Neural cell (in vitro differentiated cells): ENCODE measurements at regions not wholly inside any gene's neighbourhood (a gene's known extent, or its start where the extent isn't known, plus 50 kb on each side); places are given as distances from the start of the nearest gene placed in this dataset.

ENCODE experiments used
- H2AFZ ChIP-seq: fragments of 200-600, 300-800 bp; sonication (generic), shearing (Covaris generic); 2 replicates; pipeline ENCODE4 v1.6.0; 2014; ENCODE audit warnings: low read depth, mild to moderate bottlenecking, antibody characterized with exemption, low read length, moderate library complexity
- H3F3A ChIP-seq: fragments of 200-600 bp; shearing (Covaris generic); 2 replicates; pipeline ENCODE4 v1.6.1; 2016; ENCODE audit warnings: mild to moderate bottlenecking, moderate library complexity, mixed read lengths, antibody characterized with exemption, low read length; ENCODE audit not compliant: insufficient read depth, poor library complexity, severe bottlenecking
- H3K27ac ChIP-seq: fragments of 200-600, 300-800 bp; sonication (generic), shearing (Covaris generic); 2 replicates; pipeline ENCODE4 v1.5.1; 2014; ENCODE audit warnings: mild to moderate bottlenecking, low read length, moderate library complexity
- H3K27me3 ChIP-seq: fragments of 300-800, 200-600 bp; sonication (generic), shearing (Covaris generic); 2 replicates; pipeline ENCODE4 v1.6.0; 2014; ENCODE audit warnings: mild to moderate bottlenecking, low read depth, low read length, moderate library complexity; ENCODE audit not compliant: insufficient read depth
- H3K36me3 ChIP-seq: fragments of 300-800, 200-600 bp; sonication (generic), shearing (Covaris generic); 2 replicates; pipeline ENCODE4 v1.5.1; 2014; ENCODE audit warnings: mild to moderate bottlenecking, antibody characterized with exemption, low read length, moderate library complexity; ENCODE audit not compliant: insufficient read depth
- H3K4me2 ChIP-seq: fragments of 300-800, 200-600 bp; sonication (generic), shearing (Covaris generic); 2 replicates; pipeline ENCODE4 v1.6.0; 2014; ENCODE audit warnings: mild to moderate bottlenecking, low read length
- H3K4me3 ChIP-seq: fragments of 300-800, 200-600 bp; sonication (generic), shearing (Covaris generic); 2 replicates; pipeline ENCODE4 v1.5.1; 2014; ENCODE audit warnings: mild to moderate bottlenecking, low read length, moderate library complexity
- H3K79me2 ChIP-seq: fragments of 200-600 bp; shearing (Covaris generic); replicated peaks from 2 replicates; pipeline ENCODE4 v1.6.0; 2014; ENCODE audit warnings: mild to moderate bottlenecking, low read length, moderate library complexity; ENCODE audit not compliant: insufficient read depth
- H3K9ac ChIP-seq: fragments of 300-800, 200-600 bp; sonication (generic), shearing (Covaris generic); 2 replicates; pipeline ENCODE4 v1.6.1; 2016; ENCODE audit warnings: mild to moderate bottlenecking, low read length, mixed read lengths
- H3K9me2 ChIP-seq: fragments of 200-600 bp; shearing (Covaris generic); 2 replicates; pipeline ENCODE4 v1.6.1; 2016; ENCODE audit warnings: mild to moderate bottlenecking, low read length, mixed read lengths; ENCODE audit not compliant: insufficient read depth
- H3K9me3 ChIP-seq: fragments of 200-600, 300-800 bp; sonication (generic), shearing (Covaris generic); 2 replicates; pipeline ENCODE4 v1.6.1; 2016; ENCODE audit warnings: mild to moderate bottlenecking, mixed run types, low read length, moderate library complexity, mixed read lengths
- H4K20me1 ChIP-seq: fragments of 200-600 bp; shearing (Covaris generic); 2 replicates; pipeline ENCODE4 v1.6.1; 2016; ENCODE audit warnings: mild to moderate bottlenecking, mixed run types; ENCODE audit not compliant: insufficient read depth
- EP300 ChIP-seq: fragments of 450-650 bp; conservative IDR thresholded peaks from 2 replicates; pipeline ENCODE4 v1.6.1; 2014; ENCODE audit warnings: antibody characterized with exemption, mild to moderate bottlenecking, moderate library complexity; ENCODE audit not compliant: poor library complexity, severe bottlenecking
- EZH2 ChIP-seq: fragments of 200-600, 300-800 bp; shearing (Covaris generic), sonication (generic); IDR thresholded peaks from 2 replicates; pipeline ENCODE4 v1.6.1; 2014; ENCODE audit warnings: antibody characterized with exemption, low read length, borderline replicate concordance, mild to moderate bottlenecking; ENCODE audit not compliant: insufficient read depth, poor library complexity, severe bottlenecking
- MXI1 ChIP-seq: fragments of 450-650 bp; conservative IDR thresholded peaks from 2 replicates; pipeline ENCODE4 v1.6.1; 2014; ENCODE audit warnings: antibody characterized with exemption, mild to moderate bottlenecking; ENCODE audit not compliant: poor library complexity, severe bottlenecking
- POLR2AphosphoS5 ChIP-seq: IDR thresholded peaks from 2 replicates; pipeline ENCODE4 v1.6.1; 2012
- RAD21 ChIP-seq: fragments of 450-650 bp; conservative IDR thresholded peaks from 2 replicates; pipeline ENCODE4 v1.6.1; 2014; ENCODE audit warnings: antibody characterized with exemption, mild to moderate bottlenecking, moderate library complexity
- SMC3 ChIP-seq: fragments of 450-650 bp; conservative IDR thresholded peaks from 2 replicates; pipeline ENCODE4 v1.6.1; 2014; ENCODE audit warnings: antibody characterized with exemption, mild to moderate bottlenecking, moderate library complexity; ENCODE audit not compliant: poor library complexity
- TAF1 ChIP-seq: IDR thresholded peaks from 2 replicates; pipeline ENCODE4 v1.6.1; 2012; ENCODE audit warnings: low read depth
- TF ChIP-seq, protein P1 (sequence below): fragments of 450-650 bp; IDR thresholded peaks from 2 replicates; pipeline ENCODE4 v1.5.1; 2014; ENCODE audit warnings: antibody characterized with exemption, mild to moderate bottlenecking, moderate library complexity; ENCODE audit not compliant: poor library complexity, severe bottlenecking
- TF ChIP-seq, protein P2 (sequence below): IDR thresholded peaks from 2 replicates; pipeline ENCODE4 v1.6.1; 2012; ENCODE audit warnings: borderline replicate concordance

DNA sequence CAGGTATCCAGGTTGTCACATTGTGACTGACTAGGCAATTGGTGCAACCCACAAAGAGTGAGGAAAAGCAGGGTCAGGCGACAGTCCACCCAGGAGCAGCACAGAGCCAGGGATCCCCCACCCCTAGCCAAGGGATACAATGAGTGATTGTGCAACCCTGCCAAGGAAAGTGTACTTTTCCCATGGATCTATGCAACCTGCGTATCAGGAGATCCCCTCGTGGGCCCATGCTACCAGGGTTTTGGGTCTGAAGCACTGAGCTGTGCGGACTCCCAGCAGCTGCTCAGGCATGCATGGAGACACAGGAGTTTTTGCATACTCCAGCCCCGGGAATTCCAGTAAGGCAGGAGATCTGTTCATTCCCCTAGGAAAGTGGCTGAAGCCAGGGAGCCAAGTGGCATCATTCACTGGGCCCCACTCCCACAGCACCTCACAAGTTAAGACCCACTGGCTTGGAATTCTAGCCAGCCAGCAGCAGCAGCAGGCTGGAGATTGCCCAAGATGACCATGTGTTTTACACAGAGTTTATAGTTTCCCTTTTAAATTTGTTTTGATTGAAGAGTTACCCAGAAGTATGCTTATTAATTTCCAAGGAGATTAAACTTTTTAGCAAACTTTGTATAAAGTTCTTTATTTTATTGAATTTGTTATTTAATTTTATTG is 136.0 kb downstream of the LTN1 start:
- Histone ChIP-seq H4K20me1 (no peaks in the 10 kb centered on the region), H3K36me3 (no peaks in the 10 kb centered on the region), H3K27me3 (no peaks in the 10 kb centered on the region), H3K9me2 (no peaks in the 10 kb centered on the region), H2AFZ (no peak overlapping the region), H3K4me2 (no peak overlapping the region), H3K27ac (no peak overlapping the region), H3F3A (no peaks in the 10 kb centered on the region), H3K4me3 (no peak overlapping the region), H3K9ac (no peak overlapping the region), H3K9me3 (no peaks in the 10 kb centered on the region), H3K79me2 (no peaks in the 10 kb centered on the region)
- TF ChIP-seq EZH2, result no peak
- no peak for TF ChIP-seq SMC3
- TF ChIP-seq, protein P1, sequence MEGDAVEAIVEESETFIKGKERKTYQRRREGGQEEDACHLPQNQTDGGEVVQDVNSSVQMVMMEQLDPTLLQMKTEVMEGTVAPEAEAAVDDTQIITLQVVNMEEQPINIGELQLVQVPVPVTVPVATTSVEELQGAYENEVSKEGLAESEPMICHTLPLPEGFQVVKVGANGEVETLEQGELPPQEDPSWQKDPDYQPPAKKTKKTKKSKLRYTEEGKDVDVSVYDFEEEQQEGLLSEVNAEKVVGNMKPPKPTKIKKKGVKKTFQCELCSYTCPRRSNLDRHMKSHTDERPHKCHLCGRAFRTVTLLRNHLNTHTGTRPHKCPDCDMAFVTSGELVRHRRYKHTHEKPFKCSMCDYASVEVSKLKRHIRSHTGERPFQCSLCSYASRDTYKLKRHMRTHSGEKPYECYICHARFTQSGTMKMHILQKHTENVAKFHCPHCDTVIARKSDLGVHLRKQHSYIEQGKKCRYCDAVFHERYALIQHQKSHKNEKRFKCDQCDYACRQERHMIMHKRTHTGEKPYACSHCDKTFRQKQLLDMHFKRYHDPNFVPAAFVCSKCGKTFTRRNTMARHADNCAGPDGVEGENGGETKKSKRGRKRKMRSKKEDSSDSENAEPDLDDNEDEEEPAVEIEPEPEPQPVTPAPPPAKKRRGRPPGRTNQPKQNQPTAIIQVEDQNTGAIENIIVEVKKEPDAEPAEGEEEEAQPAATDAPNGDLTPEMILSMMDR, result no peak
- TF ChIP-seq MXI1, result no peak
- no peak for TF ChIP-seq POLR2AphosphoS5
- TF ChIP-seq, protein P2, sequence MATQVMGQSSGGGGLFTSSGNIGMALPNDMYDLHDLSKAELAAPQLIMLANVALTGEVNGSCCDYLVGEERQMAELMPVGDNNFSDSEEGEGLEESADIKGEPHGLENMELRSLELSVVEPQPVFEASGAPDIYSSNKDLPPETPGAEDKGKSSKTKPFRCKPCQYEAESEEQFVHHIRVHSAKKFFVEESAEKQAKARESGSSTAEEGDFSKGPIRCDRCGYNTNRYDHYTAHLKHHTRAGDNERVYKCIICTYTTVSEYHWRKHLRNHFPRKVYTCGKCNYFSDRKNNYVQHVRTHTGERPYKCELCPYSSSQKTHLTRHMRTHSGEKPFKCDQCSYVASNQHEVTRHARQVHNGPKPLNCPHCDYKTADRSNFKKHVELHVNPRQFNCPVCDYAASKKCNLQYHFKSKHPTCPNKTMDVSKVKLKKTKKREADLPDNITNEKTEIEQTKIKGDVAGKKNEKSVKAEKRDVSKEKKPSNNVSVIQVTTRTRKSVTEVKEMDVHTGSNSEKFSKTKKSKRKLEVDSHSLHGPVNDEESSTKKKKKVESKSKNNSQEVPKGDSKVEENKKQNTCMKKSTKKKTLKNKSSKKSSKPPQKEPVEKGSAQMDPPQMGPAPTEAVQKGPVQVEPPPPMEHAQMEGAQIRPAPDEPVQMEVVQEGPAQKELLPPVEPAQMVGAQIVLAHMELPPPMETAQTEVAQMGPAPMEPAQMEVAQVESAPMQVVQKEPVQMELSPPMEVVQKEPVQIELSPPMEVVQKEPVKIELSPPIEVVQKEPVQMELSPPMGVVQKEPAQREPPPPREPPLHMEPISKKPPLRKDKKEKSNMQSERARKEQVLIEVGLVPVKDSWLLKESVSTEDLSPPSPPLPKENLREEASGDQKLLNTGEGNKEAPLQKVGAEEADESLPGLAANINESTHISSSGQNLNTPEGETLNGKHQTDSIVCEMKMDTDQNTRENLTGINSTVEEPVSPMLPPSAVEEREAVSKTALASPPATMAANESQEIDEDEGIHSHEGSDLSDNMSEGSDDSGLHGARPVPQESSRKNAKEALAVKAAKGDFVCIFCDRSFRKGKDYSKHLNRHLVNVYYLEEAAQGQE, result no peak
- no peak for TF ChIP-seq EP300

DNA sequence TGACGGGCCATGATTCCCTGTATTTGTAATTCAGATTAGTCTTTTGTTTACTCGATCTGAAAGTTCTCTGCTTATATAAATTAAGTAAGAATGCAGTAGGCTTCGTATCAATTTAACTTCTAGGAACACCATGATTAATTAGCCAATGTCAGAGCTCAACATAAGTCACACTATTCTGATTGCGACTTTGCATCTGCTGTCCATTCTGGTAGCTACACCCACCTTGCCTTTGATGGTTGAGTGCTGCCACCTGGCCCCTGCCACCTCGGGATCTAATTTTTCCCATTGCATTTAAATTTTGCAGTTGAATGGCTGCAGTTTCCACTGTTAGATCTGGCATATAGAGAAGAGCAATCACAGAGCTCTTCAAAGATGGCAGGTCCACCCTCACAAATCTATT is 140.0 kb downstream of the LTN1 start:
- Histone ChIP-seq H3K27ac (no peak overlapping the region), H3K79me2 (no peaks in the 10 kb centered on the region), H4K20me1 (no peaks in the 10 kb centered on the region), H3F3A (no peaks in the 10 kb centered on the region), H3K9me3 (no peaks in the 10 kb centered on the region), H3K4me3 (no peak overlapping the region), H3K9me2 (no peaks in the 10 kb centered on the region), H3K36me3 (no peaks in the 10 kb centered on the region), H3K4me2 (no peak overlapping the region), H3K27me3 (no peaks in the 10 kb centered on the region), H3K9ac (no peak overlapping the region), H2AFZ (no peak overlapping the region)
- no peak for TF ChIP-seq EP300
- TF ChIP-seq, protein P1, result no peak
- no peak for TF ChIP-seq SMC3
- no peak for TF ChIP-seq TAF1
- no peak for TF ChIP-seq MXI1
- TF ChIP-seq POLR2AphosphoS5, result no peak
- TF ChIP-seq RAD21, result no peak
- TF ChIP-seq, protein P2, result no peak
- TF ChIP-seq EZH2, result no peak
